ENCODE measurements at regions not wholly inside any gene's neighbourhood (a gene's known extent, or its start where the extent isn't known, plus 50 kb on each side); places are given as distances from the start of the nearest gene placed in this dataset.

GRCh38 chr19:30228113-30228834 is 143.9 kb upstream of the ZNF536 start:
- no peaks in the 10 kb centered on the region for H3K9me3 Mint-ChIP-seq (ENCODE audit: unreplicated experiment)
- no peak for DNase-seq (ENCODE audit: extremely low spot score, unreplicated experiment)
- H3K27me3 Mint-ChIP-seq (ENCODE audit: unreplicated experiment), result peaks cover 65% of the 10 kb centered on the region
- H3K27ac Mint-ChIP-seq (ENCODE audit: unreplicated experiment), result no peak overlapping the region
- peak overlapping the region; percentile 64 for H3K4me3 Mint-ChIP-seq (ENCODE audit: unreplicated experiment)
- H3K4me1 Mint-ChIP-seq (ENCODE audit: unreplicated experiment), result peaks cover 29% of the 10 kb centered on the region
- no peaks in the 10 kb centered on the region for H3K36me3 Mint-ChIP-seq (ENCODE audit: unreplicated experiment)
- no peak for TF ChIP-seq CTCF (IDR thresholded peaks at IDR 0.05)

- no peak for DNase-seq (ENCODE audit: extremely low spot score, unreplicated experiment)
- no peak overlapping the region for H3K27ac Mint-ChIP-seq (ENCODE audit: unreplicated experiment)
- H3K36me3 Mint-ChIP-seq (ENCODE audit: unreplicated experiment), result no peaks in the 10 kb centered on the region
- H3K27me3 Mint-ChIP-seq (ENCODE audit: unreplicated experiment), result peaks cover 60% of the 10 kb centered on the region
- TF ChIP-seq CTCF (IDR thresholded peaks at IDR 0.05), result no peak
- no peaks in the 10 kb centered on the region for H3K9me3 Mint-ChIP-seq (ENCODE audit: unreplicated experiment)
- H3K4me3 Mint-ChIP-seq (ENCODE audit: unreplicated experiment), result peak overlapping the region; percentile 64
- peaks cover 29% of the 10 kb centered on the region for H3K4me1 Mint-ChIP-seq (ENCODE audit: unreplicated experiment)
Measured at GRCh38 chr19:30228835-30229524, 143.2 kb upstream of the ZNF536 start.

GRCh38 chr19:30229525-30230174 is 142.5 kb upstream of the ZNF536 start:
- Mint-ChIP-seq H3K4me3 (ENCODE audit: unreplicated experiment) (no peak overlapping the region), H3K27ac (ENCODE audit: unreplicated experiment) (no peak overlapping the region), H3K4me1 (ENCODE audit: unreplicated experiment) (peaks cover 27% of the 10 kb centered on the region), H3K36me3 (ENCODE audit: unreplicated experiment) (no peaks in the 10 kb centered on the region), H3K27me3 (ENCODE audit: unreplicated experiment) (peaks cover 53% of the 10 kb centered on the region), H3K9me3 (ENCODE audit: unreplicated experiment) (no peaks in the 10 kb centered on the region)
- no peak for TF ChIP-seq CTCF (IDR thresholded peaks at IDR 0.05)
- DNase-seq (ENCODE audit: extremely low spot score, unreplicated experiment), result no peak

GRCh38 chr19:30231408-30232318 is 140.5 kb upstream of the ZNF536 start:
- H3K27me3 Mint-ChIP-seq (ENCODE audit: unreplicated experiment), result peaks cover 42% of the 10 kb centered on the region
- H3K4me1 Mint-ChIP-seq (ENCODE audit: unreplicated experiment), result peaks cover 15% of the 10 kb centered on the region
- DNase-seq (ENCODE audit: extremely low spot score, unreplicated experiment), result no peak
- TF ChIP-seq CTCF (IDR thresholded peaks at IDR 0.05), result no peak
- H3K27ac Mint-ChIP-seq (ENCODE audit: unreplicated experiment), result no peak overlapping the region
- no peaks in the 10 kb centered on the region for H3K36me3 Mint-ChIP-seq (ENCODE audit: unreplicated experiment)
- no peaks in the 10 kb centered on the region for H3K9me3 Mint-ChIP-seq (ENCODE audit: unreplicated experiment)
- H3K4me3 Mint-ChIP-seq (ENCODE audit: unreplicated experiment), result no peak overlapping the region

Measured in osteocyte (in vitro differentiated cells).